ENCODE measurements at regions not wholly inside any gene's neighbourhood (a gene's known extent, or its start where the extent isn't known, plus 50 kb on each side); places are given as distances from the start of the nearest gene placed in this dataset.

- intact Hi-C loops (cut with DNase I) = no loop called here
- H3K27me3 ChIP-seq = no peaks in the 10 kb centered on the region
- no peaks in the 10 kb centered on the region for H3K4me1 ChIP-seq
- DNase-seq = no peak
- H3K36me3 ChIP-seq = no peaks in the 10 kb centered on the region
- no peak overlapping the region for H3K9ac ChIP-seq (ENCODE audit: low read depth in 2 of 2, low read length in 2 of 2)
- no peak overlapping the region for H3K27ac ChIP-seq
- TF ChIP-seq CTCF (IDR thresholded peaks at IDR 0.05) = no peak
- no peak overlapping the region for H3K4me3 ChIP-seq
- H3K9me3 ChIP-seq = no peaks in the 10 kb centered on the region
Measured at GRCh38 chr3:159482994-159483367, 505.7 kb upstream of the IL12A start.

DNA sequence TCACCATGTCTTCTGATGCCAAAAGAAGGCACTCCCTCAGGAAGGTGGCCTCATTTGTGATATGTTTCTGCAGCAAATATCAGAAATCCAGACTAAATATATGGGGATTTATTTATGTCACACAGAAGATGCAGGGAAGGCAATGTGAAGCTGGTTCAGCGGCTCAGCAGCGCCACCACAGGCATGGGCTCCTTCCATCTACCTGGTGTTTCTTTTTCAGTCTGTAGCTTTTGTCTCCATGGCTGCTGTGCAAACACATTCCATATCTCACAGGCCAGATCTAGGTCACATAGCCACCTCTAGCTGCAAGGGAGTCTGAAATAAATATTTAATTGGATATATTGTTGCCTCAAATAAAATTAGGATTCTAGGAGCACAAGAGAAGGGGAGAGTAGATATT, 502.1 kb upstream of the IL12A start:
- Histone ChIP-seq H3K36me3 (no peaks in the 10 kb centered on the region), H3K4me1 (no peaks in the 10 kb centered on the region), H3K4me3 (no peak overlapping the region), H3K9ac (ENCODE audit: low read depth in 2 of 2, low read length in 2 of 2) (no peak overlapping the region), H3K27me3 (no peaks in the 10 kb centered on the region), H3K9me3 (no peaks in the 10 kb centered on the region), H3K27ac (no peak overlapping the region)
- DNase-seq = no peak
- intact Hi-C loops (cut with DNase I) = no loop called here
- no peak for TF ChIP-seq CTCF (IDR thresholded peaks at IDR 0.05)

DNA sequence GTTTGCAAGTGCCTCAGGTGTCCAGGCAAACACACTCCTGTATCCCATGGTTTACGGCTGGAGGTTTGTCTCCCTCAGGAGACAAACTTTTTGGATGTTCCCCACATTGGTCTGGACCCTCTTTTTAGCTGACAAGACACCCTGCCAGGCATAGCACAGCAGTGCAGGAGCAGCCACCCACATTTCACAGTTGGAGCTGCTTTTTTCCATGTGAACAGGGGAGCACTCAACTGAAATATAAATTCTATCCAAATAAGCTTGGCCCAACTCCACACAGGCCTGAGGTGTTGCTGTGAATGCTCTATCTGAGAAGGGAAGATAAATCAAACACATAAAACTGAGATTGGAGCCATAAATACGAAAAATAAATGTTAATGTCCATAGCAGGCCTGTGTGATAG, 501.3 kb upstream of the IL12A start:
- Histone ChIP-seq H3K4me1 (no peaks in the 10 kb centered on the region), H3K9me3 (no peaks in the 10 kb centered on the region), H3K9ac (ENCODE audit: low read depth in 2 of 2, low read length in 2 of 2) (no peak overlapping the region), H3K27me3 (no peaks in the 10 kb centered on the region), H3K36me3 (no peaks in the 10 kb centered on the region), H3K4me3 (no peak overlapping the region), H3K27ac (no peak overlapping the region)
- intact Hi-C loops (cut with DNase I) = no loop called here
- DNase-seq = no peak
- TF ChIP-seq CTCF (IDR thresholded peaks at IDR 0.05) = no peak

DNA sequence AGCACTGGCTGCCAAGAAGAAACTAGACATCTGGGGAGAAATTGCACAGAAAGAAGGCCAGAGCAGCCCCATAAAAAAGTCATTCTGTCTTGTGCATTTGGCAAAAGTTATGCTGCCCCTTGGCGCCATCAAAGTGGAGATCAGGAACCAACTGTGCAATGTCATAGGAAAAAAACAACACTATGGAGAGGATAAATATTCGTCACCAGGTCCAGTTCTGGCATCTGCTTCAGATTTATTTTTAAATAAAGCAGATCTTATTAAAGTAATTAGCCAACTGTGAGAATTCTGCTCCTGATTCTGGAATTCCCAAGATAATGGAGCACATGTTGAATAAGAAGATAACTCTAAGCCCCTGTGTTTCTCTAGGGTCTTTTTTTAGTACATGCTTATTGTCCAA, 500.0 kb upstream of the IL12A start:
- Histone ChIP-seq H3K4me1 (no peaks in the 10 kb centered on the region), H3K9ac (ENCODE audit: low read depth in 2 of 2, low read length in 2 of 2) (no peak overlapping the region), H3K36me3 (no peaks in the 10 kb centered on the region), H3K27me3 (no peaks in the 10 kb centered on the region), H3K9me3 (no peaks in the 10 kb centered on the region), H3K27ac (no peak overlapping the region), H3K4me3 (no peak overlapping the region)
- intact Hi-C loops (cut with DNase I) = no loop called here
- TF ChIP-seq CTCF (IDR thresholded peaks at IDR 0.05) = no peak
- DNase-seq = no peak

DNA sequence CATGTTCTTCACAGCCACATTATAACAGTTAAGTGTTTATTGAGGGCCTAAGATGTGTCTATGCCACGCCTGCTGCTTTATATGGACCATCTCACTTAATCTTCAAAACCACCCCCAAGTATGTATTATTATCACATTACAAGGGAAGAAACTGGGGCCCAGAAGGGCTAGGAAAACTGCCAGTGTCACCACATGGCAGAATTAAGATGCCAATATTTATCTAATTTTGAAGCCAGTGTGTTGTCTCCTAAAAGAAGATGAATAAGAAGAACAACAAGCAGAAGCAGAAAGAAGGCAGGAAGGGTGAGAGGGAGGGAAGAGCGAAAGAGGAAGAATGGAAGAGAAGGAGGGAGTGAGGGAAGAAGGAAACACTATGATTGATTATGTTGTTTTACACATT, 491.3 kb upstream of the IL12A start:
- intact Hi-C loops (cut with DNase I) = no loop called here
- no peaks in the 10 kb centered on the region for H3K4me1 ChIP-seq
- H3K36me3 ChIP-seq = no peaks in the 10 kb centered on the region
- no peak for DNase-seq
- no peak overlapping the region for H3K27ac ChIP-seq
- H3K27me3 ChIP-seq = no peaks in the 10 kb centered on the region
- no peak overlapping the region for H3K4me3 ChIP-seq
- no peak overlapping the region for H3K9ac ChIP-seq (ENCODE audit: low read depth in 2 of 2, low read length in 2 of 2)
- no peaks in the 10 kb centered on the region for H3K9me3 ChIP-seq
- no peak for TF ChIP-seq CTCF (IDR thresholded peaks at IDR 0.05)

All from colonic mucosa (tissue), 4 donors.